Neural progenitor cell (in vitro differentiated cells): ENCODE measurements at regions not wholly inside any gene's neighbourhood (a gene's known extent, or its start where the extent isn't known, plus 50 kb on each side); places are given as distances from the start of the nearest gene placed in this dataset.
A peak's percentile ranks its signal among the peaks of the same experiment; 100 is the strongest.

Experiments
- DNase-seq: peaks from one replicate; pipeline ENCODE4 v3.0.0-alpha.2; 2016; ENCODE audit warnings: low spot score
- H2AFZ ChIP-seq: fragments of 200-600 bp; sonication (generic); replicated peaks from 2 replicates; pipeline ENCODE4 v1.6.1; 2016; ENCODE audit warnings: antibody characterized with exemption
- H3F3A ChIP-seq: fragments of 200-600 bp; sonication (generic); 2 replicates; pipeline ENCODE4 v1.6.1; 2016; ENCODE audit warnings: antibody characterized with exemption, low read depth
- H3K27ac ChIP-seq: fragments of 200-600 bp; sonication (generic); 2 replicates; pipeline ENCODE4 v1.5.1; 2016; ENCODE audit warnings: mild to moderate bottlenecking
- H3K27me3 ChIP-seq: fragments of 200-600 bp; sonication (generic); 2 replicates; pipeline ENCODE4 v1.6.1; 2016; ENCODE audit warnings: mild to moderate bottlenecking, moderate library complexity
- H3K36me3 ChIP-seq: fragments of 200-600 bp; sonication (generic); 2 replicates; pipeline ENCODE4 v1.5.1; 2016
- H3K4me1 ChIP-seq: fragments of 200-600 bp; sonication (generic); 2 replicates; pipeline ENCODE4 v1.6.1; 2016; ENCODE audit warnings: mixed run types
- H3K4me2 ChIP-seq: fragments of 200-600 bp; sonication (generic); 2 replicates; pipeline ENCODE4 v1.6.1; 2016
- H3K4me3 ChIP-seq: fragments of 200-600 bp; sonication (generic); 2 replicates; pipeline ENCODE4 v1.5.1; 2016
- H3K79me2 ChIP-seq: fragments of 200-600 bp; sonication (generic); 2 replicates; pipeline ENCODE4 v1.6.1; 2016; ENCODE audit warnings: low read depth
- H3K9ac ChIP-seq: fragments of 200-600 bp; sonication (generic); 2 replicates; pipeline ENCODE4 v1.6.1; 2016
- H3K9me3 ChIP-seq: fragments of 200-600 bp; sonication (generic); 2 replicates; pipeline ENCODE4 v1.5.1; 2016; ENCODE audit warnings: low read depth
- H4K20me1 ChIP-seq: fragments of 200-600 bp; sonication (generic); 2 replicates; pipeline ENCODE4 v1.6.1; 2016; ENCODE audit warnings: low read depth
- H3K27ac Mint-ChIP-seq: 3 replicates; pipeline ENCODE4 v1.8.0; 2021; ENCODE audit warnings: mixed read lengths
- H3K27me3 Mint-ChIP-seq: 2 replicates; pipeline ENCODE4 v1.8.0; 2022; ENCODE audit warnings: low read depth, mild to moderate bottlenecking, inconsistent platforms, moderate library complexity, mixed read lengths; ENCODE audit not compliant: insufficient read depth
- H3K36me3 Mint-ChIP-seq: 3 replicates; pipeline ENCODE4 v1.8.0; 2021; ENCODE audit warnings: mixed read lengths
- H3K4me1 Mint-ChIP-seq: 3 replicates; pipeline ENCODE4 v1.8.0; 2021; ENCODE audit warnings: mixed read lengths
- H3K4me3 Mint-ChIP-seq: 3 replicates; pipeline ENCODE4 v1.8.0; 2021; ENCODE audit warnings: mild to moderate bottlenecking, moderate library complexity, mixed read lengths
- H3K9me3 Mint-ChIP-seq: 3 replicates; pipeline ENCODE4 v1.8.0; 2020; ENCODE audit warnings: mixed read lengths
- EZH2 ChIP-seq: fragments of 200-600 bp; sonication (generic); IDR thresholded peaks from 2 replicates; pipeline ENCODE4 v1.6.1; 2017; ENCODE audit warnings: antibody characterized with exemption, mild to moderate bottlenecking, moderate library complexity
- EZH2phosphoT487 ChIP-seq: fragments of 200-600 bp; sonication (generic); IDR thresholded peaks from 2 replicates; pipeline ENCODE4 v1.6.1; 2017; ENCODE audit warnings: antibody characterized with exemption
- TF ChIP-seq, protein P1 (sequence below): fragments of 200-600 bp; sonication (generic); IDR thresholded peaks from 2 replicates; pipeline ENCODE4 v1.5.1; 2017; ENCODE audit warnings: antibody characterized with exemption, mild to moderate bottlenecking

GRCh38 chr3:178967177-178967532, 104.5 kb downstream of the ZMAT3 start:
- no peak overlapping the region for H3K9ac ChIP-seq
- no peaks in the 10 kb centered on the region for H3K9me3 ChIP-seq
- Mint-ChIP-seq H3K4me1 (peaks cover 4% of the 10 kb centered on the region), H3K4me3 (no peak overlapping the region), H3K9me3 (no peaks in the 10 kb centered on the region), H3K27me3 (no peaks in the 10 kb centered on the region), H3K36me3 (no peaks in the 10 kb centered on the region), H3K27ac (no peak overlapping the region)
- no peaks in the 10 kb centered on the region for H4K20me1 ChIP-seq
- DNase-seq, result no peak
- no peak overlapping the region for H3K4me3 ChIP-seq
- H3F3A ChIP-seq, result no peaks in the 10 kb centered on the region
- H3K4me2 ChIP-seq, result no peak overlapping the region
- H3K27me3 ChIP-seq, result no peaks in the 10 kb centered on the region
- H3K79me2 ChIP-seq, result no peaks in the 10 kb centered on the region
- H3K4me1 ChIP-seq, result no peaks in the 10 kb centered on the region
- no peaks in the 10 kb centered on the region for H3K36me3 ChIP-seq
- TF ChIP-seq EZH2 (no peak), EZH2phosphoT487 (no peak)
- TF ChIP-seq, protein P1, sequence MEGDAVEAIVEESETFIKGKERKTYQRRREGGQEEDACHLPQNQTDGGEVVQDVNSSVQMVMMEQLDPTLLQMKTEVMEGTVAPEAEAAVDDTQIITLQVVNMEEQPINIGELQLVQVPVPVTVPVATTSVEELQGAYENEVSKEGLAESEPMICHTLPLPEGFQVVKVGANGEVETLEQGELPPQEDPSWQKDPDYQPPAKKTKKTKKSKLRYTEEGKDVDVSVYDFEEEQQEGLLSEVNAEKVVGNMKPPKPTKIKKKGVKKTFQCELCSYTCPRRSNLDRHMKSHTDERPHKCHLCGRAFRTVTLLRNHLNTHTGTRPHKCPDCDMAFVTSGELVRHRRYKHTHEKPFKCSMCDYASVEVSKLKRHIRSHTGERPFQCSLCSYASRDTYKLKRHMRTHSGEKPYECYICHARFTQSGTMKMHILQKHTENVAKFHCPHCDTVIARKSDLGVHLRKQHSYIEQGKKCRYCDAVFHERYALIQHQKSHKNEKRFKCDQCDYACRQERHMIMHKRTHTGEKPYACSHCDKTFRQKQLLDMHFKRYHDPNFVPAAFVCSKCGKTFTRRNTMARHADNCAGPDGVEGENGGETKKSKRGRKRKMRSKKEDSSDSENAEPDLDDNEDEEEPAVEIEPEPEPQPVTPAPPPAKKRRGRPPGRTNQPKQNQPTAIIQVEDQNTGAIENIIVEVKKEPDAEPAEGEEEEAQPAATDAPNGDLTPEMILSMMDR, result no peak
- H2AFZ ChIP-seq, result peak overlapping the region; percentile 78
- no peak overlapping the region for H3K27ac ChIP-seq

DNA sequence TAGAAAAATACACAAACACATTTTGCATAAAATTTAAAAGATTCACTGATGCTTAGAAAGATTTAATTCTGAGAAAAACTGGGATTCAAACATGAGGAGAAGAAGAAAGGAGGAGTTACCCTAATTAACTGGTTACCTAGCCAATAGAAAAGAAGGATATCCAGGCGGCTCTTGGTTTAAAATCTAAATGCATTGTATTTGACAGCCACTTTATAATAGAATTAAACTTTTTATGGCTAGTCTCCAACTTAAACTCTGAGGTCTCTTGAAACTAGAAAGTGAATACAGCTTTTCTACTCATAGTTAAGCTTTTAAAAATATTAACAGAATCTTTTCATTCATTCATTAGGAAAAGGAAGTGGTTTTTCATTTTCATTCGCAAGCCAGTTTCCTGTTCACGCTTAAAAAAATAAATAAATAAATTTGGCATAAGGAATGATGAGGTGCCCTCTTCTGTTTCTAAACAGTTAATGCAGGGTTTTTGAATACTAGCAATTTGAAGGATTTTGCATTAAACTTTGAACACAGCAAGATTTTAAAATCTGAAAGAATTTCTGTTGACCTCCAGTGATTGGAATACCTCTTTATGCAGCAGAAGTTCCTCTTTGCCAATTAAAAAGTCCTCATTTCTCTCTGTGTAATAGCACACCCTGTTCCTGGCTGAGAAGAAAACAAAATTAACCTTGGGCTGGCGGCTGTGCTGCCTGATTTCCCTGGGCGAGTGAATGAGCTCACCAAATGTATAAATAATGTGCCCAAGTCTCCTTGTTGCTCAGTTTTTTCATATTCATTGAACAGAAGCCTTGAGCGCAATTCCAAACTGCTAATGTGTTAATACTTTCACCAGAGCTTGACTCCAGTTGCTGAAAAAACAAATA, 105.1 kb downstream of the ZMAT3 start:
- H3K36me3 ChIP-seq, result no peaks in the 10 kb centered on the region
- H3K4me2 ChIP-seq, result no peak overlapping the region
- no peaks in the 10 kb centered on the region for H3K36me3 Mint-ChIP-seq
- DNase-seq, result no peak
- no peak overlapping the region for H3K4me3 ChIP-seq
- H3K4me1 ChIP-seq, result no peaks in the 10 kb centered on the region
- no peaks in the 10 kb centered on the region for H3K27me3 ChIP-seq
- H3F3A ChIP-seq, result no peaks in the 10 kb centered on the region
- H3K4me1 Mint-ChIP-seq, result peaks cover 4% of the 10 kb centered on the region
- no peaks in the 10 kb centered on the region for H3K9me3 ChIP-seq
- no peaks in the 10 kb centered on the region for H3K9me3 Mint-ChIP-seq
- no peak overlapping the region for H3K4me3 Mint-ChIP-seq
- H3K27me3 Mint-ChIP-seq, result no peaks in the 10 kb centered on the region
- H3K79me2 ChIP-seq, result no peaks in the 10 kb centered on the region
- H4K20me1 ChIP-seq, result no peaks in the 10 kb centered on the region
- no peak for TF ChIP-seq EZH2phosphoT487
- TF ChIP-seq EZH2, result no peak
- TF ChIP-seq, protein P1, result peak; percentile 63
- H3K9ac ChIP-seq, result no peak overlapping the region
- H3K27ac ChIP-seq, result no peak overlapping the region
- peak overlapping the region; percentile 78 for H2AFZ ChIP-seq
- no peak overlapping the region for H3K27ac Mint-ChIP-seq

- no peaks in the 10 kb centered on the region for H3K36me3 Mint-ChIP-seq
- Histone ChIP-seq H3K36me3 (no peaks in the 10 kb centered on the region), H4K20me1 (no peaks in the 10 kb centered on the region), H3F3A (no peaks in the 10 kb centered on the region), H3K4me1 (no peaks in the 10 kb centered on the region), H3K9ac (no peak overlapping the region), H2AFZ (no peak overlapping the region), H3K27ac (no peak overlapping the region), H3K4me2 (no peak overlapping the region), H3K27me3 (no peaks in the 10 kb centered on the region), H3K4me3 (no peak overlapping the region), H3K79me2 (no peaks in the 10 kb centered on the region), H3K9me3 (no peaks in the 10 kb centered on the region)
- peaks cover 4% of the 10 kb centered on the region for H3K4me1 Mint-ChIP-seq
- H3K4me3 Mint-ChIP-seq, result no peak overlapping the region
- DNase-seq, result peak; percentile 14
- H3K9me3 Mint-ChIP-seq, result no peaks in the 10 kb centered on the region
- H3K27ac Mint-ChIP-seq, result no peak overlapping the region
- no peaks in the 10 kb centered on the region for H3K27me3 Mint-ChIP-seq
- no peak for TF ChIP-seq EZH2
Measured at GRCh38 chr3:178964551-178964950, 107.1 kb downstream of the ZMAT3 start.

- Histone ChIP-seq H3K27ac (no peak overlapping the region), H3K36me3 (no peaks in the 10 kb centered on the region), H3K4me2 (no peak overlapping the region), H2AFZ (no peak overlapping the region), H4K20me1 (no peaks in the 10 kb centered on the region), H3K4me1 (no peaks in the 10 kb centered on the region), H3K4me3 (no peak overlapping the region), H3K79me2 (no peaks in the 10 kb centered on the region), H3K27me3 (no peaks in the 10 kb centered on the region), H3K9ac (no peak overlapping the region), H3F3A (no peaks in the 10 kb centered on the region), H3K9me3 (no peaks in the 10 kb centered on the region)
- no peaks in the 10 kb centered on the region for H3K27me3 Mint-ChIP-seq
- no peaks in the 10 kb centered on the region for H3K9me3 Mint-ChIP-seq
- no peak overlapping the region for H3K4me3 Mint-ChIP-seq
- TF ChIP-seq EZH2 (no peak), EZH2phosphoT487 (no peak)
- H3K27ac Mint-ChIP-seq, result no peak overlapping the region
- DNase-seq, result no peak
- no peaks in the 10 kb centered on the region for H3K4me1 Mint-ChIP-seq
- H3K36me3 Mint-ChIP-seq, result no peaks in the 10 kb centered on the region
Measured at GRCh38 chr3:178960918-178961317, 110.7 kb downstream of the ZMAT3 start.
